Neural cell (in vitro differentiated cells): ENCODE measurements at regions not wholly inside any gene's neighbourhood (a gene's known extent, or its start where the extent isn't known, plus 50 kb on each side); places are given as distances from the start of the nearest gene placed in this dataset.
"Not testable (repeated sequence)": the region's sequence is repeated elsewhere in the genome, so short reads cannot be mapped to it uniquely, and the experiment has no call there.

Source experiments
- H2AFZ ChIP-seq: fragments of 200-600, 300-800 bp; sonication (generic), shearing (Covaris generic); 2 replicates; pipeline ENCODE4 v1.6.0; 2014; ENCODE audit warnings: low read depth, mild to moderate bottlenecking, antibody characterized with exemption, low read length, moderate library complexity
- H3F3A ChIP-seq: fragments of 200-600 bp; shearing (Covaris generic); 2 replicates; pipeline ENCODE4 v1.6.1; 2016; ENCODE audit warnings: mild to moderate bottlenecking, moderate library complexity, mixed read lengths, antibody characterized with exemption, low read length; ENCODE audit not compliant: insufficient read depth, poor library complexity, severe bottlenecking
- H3K27ac ChIP-seq: fragments of 200-600, 300-800 bp; sonication (generic), shearing (Covaris generic); 2 replicates; pipeline ENCODE4 v1.5.1; 2014; ENCODE audit warnings: mild to moderate bottlenecking, low read length, moderate library complexity
- H3K27me3 ChIP-seq: fragments of 300-800, 200-600 bp; sonication (generic), shearing (Covaris generic); 2 replicates; pipeline ENCODE4 v1.6.0; 2014; ENCODE audit warnings: mild to moderate bottlenecking, low read depth, low read length, moderate library complexity; ENCODE audit not compliant: insufficient read depth
- H3K36me3 ChIP-seq: fragments of 300-800, 200-600 bp; sonication (generic), shearing (Covaris generic); 2 replicates; pipeline ENCODE4 v1.5.1; 2014; ENCODE audit warnings: mild to moderate bottlenecking, antibody characterized with exemption, low read length, moderate library complexity; ENCODE audit not compliant: insufficient read depth
- H3K4me2 ChIP-seq: fragments of 300-800, 200-600 bp; sonication (generic), shearing (Covaris generic); 2 replicates; pipeline ENCODE4 v1.6.0; 2014; ENCODE audit warnings: mild to moderate bottlenecking, low read length
- H3K4me3 ChIP-seq: fragments of 300-800, 200-600 bp; sonication (generic), shearing (Covaris generic); 2 replicates; pipeline ENCODE4 v1.5.1; 2014; ENCODE audit warnings: mild to moderate bottlenecking, low read length, moderate library complexity
- H3K79me2 ChIP-seq: fragments of 200-600 bp; shearing (Covaris generic); replicated peaks from 2 replicates; pipeline ENCODE4 v1.6.0; 2014; ENCODE audit warnings: mild to moderate bottlenecking, low read length, moderate library complexity; ENCODE audit not compliant: insufficient read depth
- H3K9ac ChIP-seq: fragments of 300-800, 200-600 bp; sonication (generic), shearing (Covaris generic); 2 replicates; pipeline ENCODE4 v1.6.1; 2016; ENCODE audit warnings: mild to moderate bottlenecking, low read length, mixed read lengths
- H3K9me2 ChIP-seq: fragments of 200-600 bp; shearing (Covaris generic); 2 replicates; pipeline ENCODE4 v1.6.1; 2016; ENCODE audit warnings: mild to moderate bottlenecking, low read length, mixed read lengths; ENCODE audit not compliant: insufficient read depth
- H3K9me3 ChIP-seq: fragments of 200-600, 300-800 bp; sonication (generic), shearing (Covaris generic); 2 replicates; pipeline ENCODE4 v1.6.1; 2016; ENCODE audit warnings: mild to moderate bottlenecking, mixed run types, low read length, moderate library complexity, mixed read lengths
- H4K20me1 ChIP-seq: fragments of 200-600 bp; shearing (Covaris generic); 2 replicates; pipeline ENCODE4 v1.6.1; 2016; ENCODE audit warnings: mild to moderate bottlenecking, mixed run types; ENCODE audit not compliant: insufficient read depth
- CTCF ChIP-seq: fragments of 450-650 bp; IDR thresholded peaks from 2 replicates; pipeline ENCODE4 v1.5.1; 2014; ENCODE audit warnings: antibody characterized with exemption, mild to moderate bottlenecking, moderate library complexity; ENCODE audit not compliant: poor library complexity, severe bottlenecking
- EP300 ChIP-seq: fragments of 450-650 bp; conservative IDR thresholded peaks from 2 replicates; pipeline ENCODE4 v1.6.1; 2014; ENCODE audit warnings: antibody characterized with exemption, mild to moderate bottlenecking, moderate library complexity; ENCODE audit not compliant: poor library complexity, severe bottlenecking
- EZH2 ChIP-seq: fragments of 200-600, 300-800 bp; shearing (Covaris generic), sonication (generic); IDR thresholded peaks from 2 replicates; pipeline ENCODE4 v1.6.1; 2014; ENCODE audit warnings: antibody characterized with exemption, low read length, borderline replicate concordance, mild to moderate bottlenecking; ENCODE audit not compliant: insufficient read depth, poor library complexity, severe bottlenecking
- MXI1 ChIP-seq: fragments of 450-650 bp; conservative IDR thresholded peaks from 2 replicates; pipeline ENCODE4 v1.6.1; 2014; ENCODE audit warnings: antibody characterized with exemption, mild to moderate bottlenecking; ENCODE audit not compliant: poor library complexity, severe bottlenecking
- POLR2AphosphoS5 ChIP-seq: IDR thresholded peaks from 2 replicates; pipeline ENCODE4 v1.6.1; 2012
- RAD21 ChIP-seq: fragments of 450-650 bp; conservative IDR thresholded peaks from 2 replicates; pipeline ENCODE4 v1.6.1; 2014; ENCODE audit warnings: antibody characterized with exemption, mild to moderate bottlenecking, moderate library complexity
- REST ChIP-seq: IDR thresholded peaks from 2 replicates; pipeline ENCODE4 v1.6.1; 2012; ENCODE audit warnings: borderline replicate concordance
- SMC3 ChIP-seq: fragments of 450-650 bp; conservative IDR thresholded peaks from 2 replicates; pipeline ENCODE4 v1.6.1; 2014; ENCODE audit warnings: antibody characterized with exemption, mild to moderate bottlenecking, moderate library complexity; ENCODE audit not compliant: poor library complexity
- TAF1 ChIP-seq: IDR thresholded peaks from 2 replicates; pipeline ENCODE4 v1.6.1; 2012; ENCODE audit warnings: low read depth

- not testable (repeated sequence) for H3K4me2 ChIP-seq, H4K20me1 ChIP-seq, H3F3A ChIP-seq, H3K9ac ChIP-seq, H3K27me3 ChIP-seq, H3K9me3 ChIP-seq, H3K79me2 ChIP-seq, H2AFZ ChIP-seq, H3K27ac ChIP-seq, H3K4me3 ChIP-seq, H3K9me2 ChIP-seq, H3K36me3 ChIP-seq
Measured at GRCh38 chr4:104582056-104582455, 87.4 kb upstream of the CXXC4 start.

- no peak for TF ChIP-seq POLR2AphosphoS5
- TF ChIP-seq MXI1: no peak
- TF ChIP-seq REST: no peak
- no peaks in the 10 kb centered on the region for H3K27me3 ChIP-seq
- no peaks in the 10 kb centered on the region for H3K36me3 ChIP-seq
- no peak overlapping the region for H3K4me2 ChIP-seq
- H3K4me3 ChIP-seq: no peak overlapping the region
- peak overlapping the region; percentile 85 for H3K27ac ChIP-seq
- no peak overlapping the region for H3K9ac ChIP-seq
- no peaks in the 10 kb centered on the region for H3F3A ChIP-seq
- no peak overlapping the region for H2AFZ ChIP-seq
- H4K20me1 ChIP-seq: no peaks in the 10 kb centered on the region
- no peaks in the 10 kb centered on the region for H3K9me3 ChIP-seq
- no peaks in the 10 kb centered on the region for H3K9me2 ChIP-seq
- no peaks in the 10 kb centered on the region for H3K79me2 ChIP-seq
Measured at GRCh38 chr4:104589264-104589868, 94.7 kb upstream of the CXXC4 start.

GRCh38 chr4:104591510-104591911 is 96.8 kb upstream of the CXXC4 start:
- H3K36me3 ChIP-seq: no peaks in the 10 kb centered on the region
- H4K20me1 ChIP-seq: no peaks in the 10 kb centered on the region
- H3K27me3 ChIP-seq: no peaks in the 10 kb centered on the region
- no peaks in the 10 kb centered on the region for H3F3A ChIP-seq
- peak; percentile 49 for TF ChIP-seq SMC3
- TF ChIP-seq TAF1: no peak
- peak; percentile 14 for TF ChIP-seq MXI1
- peak; percentile 84 for TF ChIP-seq POLR2AphosphoS5
- TF ChIP-seq CTCF: no peak
- peak; percentile 59 for TF ChIP-seq RAD21
- no peak for TF ChIP-seq EZH2
- TF ChIP-seq EP300: peak; percentile 88
- TF ChIP-seq REST: peak; percentile 68
- H3K79me2 ChIP-seq: no peaks in the 10 kb centered on the region
- H3K9me2 ChIP-seq: no peaks in the 10 kb centered on the region
- H3K27ac ChIP-seq: peak overlapping the region; percentile 85
- H3K9ac ChIP-seq: peak overlapping the region; percentile 50
- no peaks in the 10 kb centered on the region for H3K9me3 ChIP-seq
- no peak overlapping the region for H2AFZ ChIP-seq
- peak overlapping the region; percentile 19 for H3K4me3 ChIP-seq
- H3K4me2 ChIP-seq: peak overlapping the region; percentile 35
